SU-DHL-6 (cell line): ENCODE measurements at regions not wholly inside any gene's neighbourhood (a gene's known extent, or its start where the extent isn't known, plus 50 kb on each side); places are given as distances from the start of the nearest gene placed in this dataset.

Experiments used
- H2AFZ ChIP-seq: fragments of 200-600 bp; sonication (generic); 2 replicates; pipeline ENCODE4 v1.6.1; 2014; ENCODE audit warnings: low read depth, mild to moderate bottlenecking, moderate library complexity, mixed read lengths, antibody characterized with exemption, low read length; ENCODE audit not compliant: severe bottlenecking
- H3F3A ChIP-seq: fragments of 200-600 bp; shearing (Covaris generic); 2 replicates; pipeline ENCODE4 v1.6.0; 2016; ENCODE audit warnings: antibody characterized with exemption, mild to moderate bottlenecking; ENCODE audit not compliant: insufficient read depth
- H3K27ac ChIP-seq: fragments of 200-600 bp; sonication (generic); 2 replicates; pipeline ENCODE4 v1.5.1; 2016; ENCODE audit warnings: low read depth, mild to moderate bottlenecking, low read length, moderate library complexity, mixed read lengths
- H3K27me3 ChIP-seq: fragments of 200-600 bp; sonication (generic), shearing (Covaris generic); 2 replicates; pipeline ENCODE4 v1.6.0; 2014; ENCODE audit warnings: mild to moderate bottlenecking, low read length
- H3K36me3 ChIP-seq: fragments of 200-600 bp; sonication (generic); 2 replicates; pipeline ENCODE4 v1.6.1; 2014; ENCODE audit warnings: mild to moderate bottlenecking, low read length, mixed read lengths
- H3K4me2 ChIP-seq: fragments of 300-600, 200-600 bp; shearing (Covaris generic), sonication (generic); 2 replicates; pipeline ENCODE4 v1.6.0; 2014; ENCODE audit warnings: low read length, low read depth, mild to moderate bottlenecking; ENCODE audit not compliant: poor library complexity, severe bottlenecking
- H3K4me3 ChIP-seq: fragments of 200-600 bp; sonication (generic); 2 replicates; pipeline ENCODE4 v1.5.1; 2014; ENCODE audit warnings: antibody characterized with exemption, low read length, mild to moderate bottlenecking, mixed read lengths; ENCODE audit not compliant: insufficient read depth, poor library complexity, severe bottlenecking
- H3K79me2 ChIP-seq: fragments of 200-600 bp; sonication (generic); 2 replicates; pipeline ENCODE4 v1.6.1; 2014; ENCODE audit warnings: mild to moderate bottlenecking, low read length, moderate library complexity; ENCODE audit not compliant: insufficient read depth
- H3K9ac ChIP-seq: fragments of 200-600 bp; sonication (generic); 2 replicates; pipeline ENCODE4 v1.7.0; 2014; ENCODE audit warnings: mild to moderate bottlenecking, low read length
- H3K9me2 ChIP-seq: fragments of 200-600 bp; sonication (generic); replicated peaks from 2 replicates; pipeline ENCODE4 v1.6.1; 2014; ENCODE audit warnings: low read length; ENCODE audit not compliant: insufficient read depth
- H3K9me3 ChIP-seq: fragments of 200-600 bp; sonication (generic); 2 replicates; pipeline ENCODE4 v1.6.1; 2014; ENCODE audit warnings: low read length, mixed read lengths; ENCODE audit not compliant: insufficient read depth
- H4K20me1 ChIP-seq: fragments of 200-600 bp; sonication (generic); 2 replicates; pipeline ENCODE4 v1.6.1; 2014; ENCODE audit warnings: low read depth, mild to moderate bottlenecking, antibody characterized with exemption, low read length, moderate library complexity, mixed read lengths
- CTCF ChIP-seq: fragments of 200-600 bp; sonication (generic); IDR thresholded peaks from one replicate; pipeline ENCODE4 v1.5.1; 2017; ENCODE audit warnings: antibody characterized with exemption, mild to moderate bottlenecking, low read length, moderate library complexity; ENCODE audit not compliant: insufficient read depth, poor library complexity, severe bottlenecking
- EZH2phosphoT487 ChIP-seq: fragments of 200-600 bp; sonication (generic), shearing (Covaris generic); conservative IDR thresholded peaks from 2 replicates; pipeline ENCODE4 v1.6.1; 2018; ENCODE audit warnings: mild to moderate bottlenecking, antibody characterized with exemption, low read length, moderate library complexity, mixed read lengths

DNA sequence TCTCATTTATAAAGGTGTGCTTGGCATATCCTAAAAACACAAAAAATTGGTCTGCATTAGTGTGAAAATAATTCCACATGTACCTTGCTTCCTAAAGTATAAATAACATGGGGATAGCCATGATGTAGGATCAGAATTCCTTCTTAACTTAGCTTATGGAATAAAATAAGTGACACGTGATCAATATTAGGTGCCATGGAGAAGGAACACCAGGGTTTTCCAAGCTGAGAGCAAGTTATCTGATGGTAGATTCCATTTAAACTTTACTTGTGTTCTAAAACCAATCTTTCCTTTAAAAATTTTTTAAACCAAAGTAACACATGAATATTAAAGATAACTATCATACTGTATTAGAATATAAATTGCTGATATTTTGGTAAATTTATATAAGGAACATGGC is 300.5 kb downstream of the ZPLD1 start:
- no peaks in the 10 kb centered on the region for H3F3A ChIP-seq
- H3K4me3 ChIP-seq = no peak overlapping the region
- TF ChIP-seq CTCF (no peak), EZH2phosphoT487 (no peak)
- H3K9ac ChIP-seq = no peak overlapping the region
- H2AFZ ChIP-seq = no peak overlapping the region
- no peaks in the 10 kb centered on the region for H3K36me3 ChIP-seq
- H3K9me3 ChIP-seq = no peaks in the 10 kb centered on the region
- H3K27ac ChIP-seq = no peak overlapping the region
- H3K9me2 ChIP-seq = no peaks in the 10 kb centered on the region
- H3K4me2 ChIP-seq = no peak overlapping the region
- H3K79me2 ChIP-seq = no peaks in the 10 kb centered on the region
- no peaks in the 10 kb centered on the region for H3K27me3 ChIP-seq
- H4K20me1 ChIP-seq = no peaks in the 10 kb centered on the region

GRCh38 chr3:102736288-102736974 is 301.6 kb downstream of the ZPLD1 start:
- H3K27me3 ChIP-seq = no peaks in the 10 kb centered on the region
- H3K9ac ChIP-seq = no peak overlapping the region
- no peak overlapping the region for H3K27ac ChIP-seq
- no peaks in the 10 kb centered on the region for H3F3A ChIP-seq
- no peak overlapping the region for H3K4me3 ChIP-seq
- no peak overlapping the region for H3K4me2 ChIP-seq
- H3K9me3 ChIP-seq = no peaks in the 10 kb centered on the region
- H3K36me3 ChIP-seq = no peaks in the 10 kb centered on the region
- H3K9me2 ChIP-seq = no peaks in the 10 kb centered on the region
- TF ChIP-seq EZH2phosphoT487 = no peak
- H4K20me1 ChIP-seq = no peaks in the 10 kb centered on the region
- H2AFZ ChIP-seq = no peak overlapping the region
- no peaks in the 10 kb centered on the region for H3K79me2 ChIP-seq

GRCh38 chr3:102736975-102737304 is 302.1 kb downstream of the ZPLD1 start:
- Histone ChIP-seq H3K9me2 (no peaks in the 10 kb centered on the region), H3K27me3 (no peaks in the 10 kb centered on the region), H4K20me1 (no peaks in the 10 kb centered on the region), H3K27ac (no peak overlapping the region), H2AFZ (no peak overlapping the region), H3K4me3 (no peak overlapping the region), H3F3A (no peaks in the 10 kb centered on the region), H3K9ac (no peak overlapping the region), H3K4me2 (no peak overlapping the region), H3K79me2 (no peaks in the 10 kb centered on the region), H3K9me3 (no peaks in the 10 kb centered on the region), H3K36me3 (no peaks in the 10 kb centered on the region)
- TF ChIP-seq EZH2phosphoT487 (no peak), CTCF (no peak)

- H3K9me2 ChIP-seq = no peaks in the 10 kb centered on the region
- no peaks in the 10 kb centered on the region for H3K9me3 ChIP-seq
- no peak overlapping the region for H3K27ac ChIP-seq
- H3K36me3 ChIP-seq = no peaks in the 10 kb centered on the region
- TF ChIP-seq EZH2phosphoT487 (no peak), CTCF (no peak)
- H3F3A ChIP-seq = no peaks in the 10 kb centered on the region
- no peaks in the 10 kb centered on the region for H3K27me3 ChIP-seq
- H3K9ac ChIP-seq = no peak overlapping the region
- no peaks in the 10 kb centered on the region for H3K79me2 ChIP-seq
- H4K20me1 ChIP-seq = no peaks in the 10 kb centered on the region
- H3K4me3 ChIP-seq = no peak overlapping the region
- no peak overlapping the region for H3K4me2 ChIP-seq
- H2AFZ ChIP-seq = no peak overlapping the region
These were observed 302.5 kb downstream of the ZPLD1 start for GRCh38 chr3:102737353-102737752.
